ENCODE measurements at regions not wholly inside any gene's neighbourhood (a gene's known extent, or its start where the extent isn't known, plus 50 kb on each side); places are given as distances from the start of the nearest gene placed in this dataset.
"Not testable (repeated sequence)": the region's sequence is repeated elsewhere in the genome, so short reads cannot be mapped to it uniquely, and the experiment has no call there.

DNA sequence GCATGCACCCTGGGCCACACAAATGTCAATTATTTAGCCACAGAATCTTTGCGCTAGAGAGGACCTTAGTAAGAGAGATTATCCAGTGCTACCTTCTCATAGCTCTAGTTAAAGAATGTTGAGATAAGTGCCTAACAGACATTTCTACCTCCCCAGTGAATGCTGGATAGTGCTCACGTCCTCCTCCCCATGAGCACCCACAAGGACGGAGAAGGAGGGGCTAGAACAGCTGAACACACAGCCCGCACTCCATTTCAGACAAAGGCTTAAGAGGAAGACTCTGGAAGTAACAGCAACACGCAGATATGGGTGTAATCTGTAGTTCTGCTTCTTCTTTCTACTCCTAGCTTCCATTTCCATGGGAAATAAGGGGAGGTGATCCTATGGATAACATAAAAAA is 120.5 kb downstream of the FEM1C start:
- Histone ChIP-seq H3K27ac (no peak overlapping the region), H3K9me3 (no peaks in the 10 kb centered on the region), H3K4me3 (no peak overlapping the region), H3K36me3 (no peaks in the 10 kb centered on the region), H3K27me3 (no peaks in the 10 kb centered on the region), H3K4me1 (ENCODE audit: insufficient read depth) (no peaks in the 10 kb centered on the region)
- intact Hi-C loops (cut with DNase I) = no loop called here
- 72 to 76% (median 74%) methylated on average over 5 of the region's 5 CpGs for WGBS, 3 donors
- TF ChIP-seq EP300 (IDR thresholded peaks at IDR 0.05) (no peak), CTCF (IDR thresholded peaks at IDR 0.05) (no peak), POLR2A (IDR thresholded peaks at IDR 0.05) (no peak)
- no peak for DNase-seq

DNA sequence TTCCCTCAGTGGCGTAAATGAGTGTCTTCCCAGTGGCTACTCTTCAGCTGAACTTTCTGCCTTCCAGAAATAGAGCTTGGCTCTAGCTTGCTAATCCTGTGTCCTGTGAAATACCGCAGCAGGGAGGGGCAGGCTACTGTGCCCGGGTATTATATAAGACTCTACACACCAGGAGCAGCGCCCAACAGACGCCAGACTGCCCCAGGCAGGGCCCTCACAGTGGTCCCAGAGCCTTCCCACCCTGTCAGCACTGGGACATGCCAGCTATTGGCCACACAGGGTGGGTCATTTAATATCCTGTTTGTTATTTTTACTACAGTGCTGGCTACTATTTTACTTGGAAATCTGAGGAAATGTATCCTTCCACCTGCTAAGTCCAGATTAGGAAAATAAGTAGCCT is 121.0 kb downstream of the FEM1C start:
- no peaks in the 10 kb centered on the region for H3K4me1 ChIP-seq (ENCODE audit: insufficient read depth)
- TF ChIP-seq POLR2A (IDR thresholded peaks at IDR 0.05) = no peak
- no peak for TF ChIP-seq EP300 (IDR thresholded peaks at IDR 0.05)
- no peak for TF ChIP-seq CTCF (IDR thresholded peaks at IDR 0.05)
- H3K36me3 ChIP-seq = no peaks in the 10 kb centered on the region
- WGBS, 3 donors = 45 to 55% (median 51%) methylated on average over 4 to 5 of the region's 5 CpGs
- no peak overlapping the region for H3K27ac ChIP-seq
- intact Hi-C loops (cut with DNase I) = no loop called here
- no peak overlapping the region for H3K4me3 ChIP-seq
- H3K9me3 ChIP-seq = no peaks in the 10 kb centered on the region
- DNase-seq = no peak
- H3K27me3 ChIP-seq = no peaks in the 10 kb centered on the region

- H3K27me3 ChIP-seq = no peaks in the 10 kb centered on the region
- H3K4me3 ChIP-seq = no peak overlapping the region
- DNase-seq = no peak
- WGBS, 3 donors = 83 to 96% (median 88%) methylated on average over 1 of the region's 1 CpG
- TF ChIP-seq EP300 (IDR thresholded peaks at IDR 0.05) (no peak), CTCF (IDR thresholded peaks at IDR 0.05) (no peak), POLR2A (IDR thresholded peaks at IDR 0.05) (no peak)
- no peaks in the 10 kb centered on the region for H3K4me1 ChIP-seq (ENCODE audit: insufficient read depth)
- no peaks in the 10 kb centered on the region for H3K9me3 ChIP-seq
- intact Hi-C loops (cut with DNase I) = no loop called here
- H3K27ac ChIP-seq = no peak overlapping the region
- H3K36me3 ChIP-seq = no peaks in the 10 kb centered on the region
Observed at GRCh38 chr5:115423051-115423450, 121.5 kb downstream of the FEM1C start.

GRCh38 chr5:115420812-115421211 is 123.8 kb downstream of the FEM1C start:
- DNase-seq; intact Hi-C loops (cut with DNase I); H3K4me1 ChIP-seq (ENCODE audit: insufficient read depth); H3K9me3 ChIP-seq; H3K27ac ChIP-seq; H3K4me3 ChIP-seq; H3K27me3 ChIP-seq; H3K36me3 ChIP-seq: not testable (repeated sequence)
- 80% methylated on average over 2 of the region's 3 CpGs; no CpG with 5 or more reads in 2 of the 3 donors for WGBS, 3 donors

DNA sequence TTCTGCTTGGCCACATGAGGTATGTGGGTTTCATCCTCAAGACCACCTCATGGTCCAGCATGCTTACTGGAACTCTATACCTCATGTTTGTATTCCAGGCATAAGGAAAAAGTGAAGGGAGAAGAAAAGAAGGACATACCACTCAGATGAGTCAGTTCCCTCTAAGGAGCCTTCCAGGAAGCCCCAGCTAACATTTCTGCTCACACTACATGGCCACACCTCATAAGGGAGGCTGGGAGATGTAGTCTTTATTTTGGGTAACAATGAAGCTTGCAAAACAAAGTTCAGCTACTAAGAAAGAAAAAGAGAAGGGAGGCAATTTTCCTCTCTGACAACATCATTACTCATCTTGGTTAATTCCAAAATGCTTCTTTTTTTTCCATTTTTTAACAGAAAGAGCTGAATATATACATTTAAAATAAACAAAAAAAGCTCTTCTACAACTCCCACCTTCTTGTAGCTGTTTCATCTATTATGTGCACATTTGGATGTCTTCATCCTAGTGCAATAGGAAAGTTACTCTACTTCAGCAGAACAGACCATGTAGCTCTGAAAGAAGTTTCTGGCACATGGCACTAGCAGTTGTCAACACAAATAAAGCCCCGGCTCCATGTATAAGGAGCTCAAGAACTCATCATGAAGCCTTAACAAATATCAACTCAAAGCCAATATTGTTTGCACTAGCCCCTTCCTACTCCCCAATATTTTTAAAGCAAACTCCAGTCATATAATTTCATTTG is 123.6 kb upstream of the CCDC112 start:
- Histone ChIP-seq H3K9me3 (no peaks in the 10 kb centered on the region), H3K4me3 (no peak overlapping the region), H3K36me3 (no peaks in the 10 kb centered on the region), H3K4me1 (ENCODE audit: insufficient read depth) (no peaks in the 10 kb centered on the region), H3K27ac (no peak overlapping the region), H3K27me3 (no peaks in the 10 kb centered on the region)
- WGBS, 3 donors = 47 to 85% (median 71%) methylated on average over 1 of the region's 1 CpG
- no peak for TF ChIP-seq EP300 (IDR thresholded peaks at IDR 0.05)
- TF ChIP-seq POLR2A (IDR thresholded peaks at IDR 0.05) = no peak
- TF ChIP-seq CTCF (IDR thresholded peaks at IDR 0.05) = no peak
- intact Hi-C loops (cut with DNase I) = no loop called here
- no peak for DNase-seq

Measured in ovary (tissue), 7 donors.